GM19372 (cell line): ENCODE measurements at regions not wholly inside any gene's neighbourhood (a gene's known extent, or its start where the extent isn't known, plus 50 kb on each side); places are given as distances from the start of the nearest gene placed in this dataset.

Experiments used
- ATAC-seq: cut with Tn5 transposase; IDR thresholded peaks from one replicate; pipeline ENCODE4 v1.9.1; 2021; ENCODE audit warnings: mild to moderate bottlenecking, low read depth, moderate library complexity; ENCODE audit not compliant: unreplicated experiment

- no peak for ATAC-seq
Observed at GRCh38 chr10:125284875-125285597, 124.7 kb upstream of the CTBP2 start.

GRCh38 chr10:125283836-125284614, 123.7 kb upstream of the CTBP2 start:
- no peak for ATAC-seq

- ATAC-seq, result no peak
Observed at GRCh38 chr10:125283191-125283835, 123.0 kb upstream of the CTBP2 start.

GRCh38 chr10:125281091-125281490, 120.7 kb upstream of the CTBP2 start:
- ATAC-seq, result no peak

- ATAC-seq, result no peak
Observed at GRCh38 chr10:125276133-125276532, 115.8 kb upstream of the CTBP2 start.

- ATAC-seq, result no peak
Observed at GRCh38 chr10:125274961-125275360, 114.6 kb upstream of the CTBP2 start.

- no peak for ATAC-seq
Observed at GRCh38 chr10:125273023-125273422, 112.7 kb upstream of the CTBP2 start.

- ATAC-seq, result no peak
Observed at GRCh38 chr10:125269716-125270115, 109.4 kb upstream of the CTBP2 start.

- ATAC-seq, result no peak
Observed at GRCh38 chr10:125266966-125267365, 106.6 kb upstream of the CTBP2 start.

GRCh38 chr10:125266541-125266940, 106.2 kb upstream of the CTBP2 start:
- ATAC-seq, result no peak

- no peak for ATAC-seq
Observed at GRCh38 chr10:125265579-125265955, 105.2 kb upstream of the CTBP2 start.

- no peak for ATAC-seq
Observed at GRCh38 chr10:125264757-125265578, 104.6 kb upstream of the CTBP2 start.

GRCh38 chr10:125264091-125264490, 103.7 kb upstream of the CTBP2 start:
- no peak for ATAC-seq

- ATAC-seq, result no peak
Observed at GRCh38 chr10:125263551-125263950, 103.2 kb upstream of the CTBP2 start.

- no peak for ATAC-seq
Observed at GRCh38 chr10:125262920-125263319, 102.6 kb upstream of the CTBP2 start.

- ATAC-seq, result no peak
Observed at GRCh38 chr10:125262409-125262808, 102.0 kb upstream of the CTBP2 start.

- no peak for ATAC-seq
Observed at GRCh38 chr10:125261491-125262186, 101.3 kb upstream of the CTBP2 start.

- no peak for ATAC-seq
Observed at GRCh38 chr10:125260260-125260659, 99.9 kb upstream of the CTBP2 start.

- no peak for ATAC-seq
Observed at GRCh38 chr10:125259651-125260050, 99.3 kb upstream of the CTBP2 start.

GRCh38 chr10:125258676-125259075, 98.3 kb upstream of the CTBP2 start:
- no peak for ATAC-seq
